ENCODE measurements at regions not wholly inside any gene's neighbourhood (a gene's known extent, or its start where the extent isn't known, plus 50 kb on each side); places are given as distances from the start of the nearest gene placed in this dataset.

- Mint-ChIP-seq H3K27me3 (ENCODE audit: insufficient read depth, unreplicated experiment) (no peaks in the 10 kb centered on the region), H3K9me3 (ENCODE audit: unreplicated experiment) (peaks cover 10% of the 10 kb centered on the region), H3K4me3 (ENCODE audit: unreplicated experiment) (no peak overlapping the region), H3K36me3 (ENCODE audit: insufficient read depth, unreplicated experiment) (no peaks in the 10 kb centered on the region), H3K4me1 (ENCODE audit: insufficient read depth, unreplicated experiment) (no peaks in the 10 kb centered on the region), H3K27ac (ENCODE audit: low read depth, unreplicated experiment) (no peak overlapping the region)
- DNase-seq (ENCODE audit: unreplicated experiment) = no peak
- no peak for TF ChIP-seq CTCF (IDR thresholded peaks at IDR 0.05; ENCODE audit: unreplicated experiment)
- ChIA-PET POLR2A (no interaction called here), CTCF (interaction anchor here (0.7 kb wide), 1 partner anchor 81 kb away, joined by 3 read pairs; no protein-coding TSS in a partner anchor)
- no TSS peak for BruUV-seq (replicated peaks)
- intact Hi-C loops (cut with micrococcal nuclease) = no loop called here
Measured at GRCh38 chr5:98694902-98695301, 78.6 kb upstream of the RGMB start.

- ChIA-PET CTCF (no interaction called here), POLR2A (no interaction called here)
- Mint-ChIP-seq H3K4me3 (ENCODE audit: unreplicated experiment) (no peak overlapping the region), H3K27me3 (ENCODE audit: insufficient read depth, unreplicated experiment) (no peaks in the 10 kb centered on the region), H3K36me3 (ENCODE audit: insufficient read depth, unreplicated experiment) (no peaks in the 10 kb centered on the region), H3K4me1 (ENCODE audit: insufficient read depth, unreplicated experiment) (no peaks in the 10 kb centered on the region), H3K9me3 (ENCODE audit: unreplicated experiment) (peaks cover 21% of the 10 kb centered on the region), H3K27ac (ENCODE audit: low read depth, unreplicated experiment) (no peak overlapping the region)
- no peak for DNase-seq (ENCODE audit: unreplicated experiment)
- no peak for TF ChIP-seq CTCF (IDR thresholded peaks at IDR 0.05; ENCODE audit: unreplicated experiment)
- intact Hi-C loops (cut with micrococcal nuclease) = no loop called here
- BruUV-seq (replicated peaks) = no TSS peak
Measured at GRCh38 chr5:98698359-98698758, 75.1 kb upstream of the RGMB start.

GRCh38 chr5:98700730-98701129 is 72.7 kb upstream of the RGMB start:
- no peak for DNase-seq (ENCODE audit: unreplicated experiment)
- TF ChIP-seq CTCF (IDR thresholded peaks at IDR 0.05; ENCODE audit: unreplicated experiment) = no peak
- CTCF ChIA-PET = no interaction called here
- Mint-ChIP-seq H3K4me1 (ENCODE audit: insufficient read depth, unreplicated experiment) (no peaks in the 10 kb centered on the region), H3K27ac (ENCODE audit: low read depth, unreplicated experiment) (no peak overlapping the region), H3K4me3 (ENCODE audit: unreplicated experiment) (no peak overlapping the region), H3K36me3 (ENCODE audit: insufficient read depth, unreplicated experiment) (no peaks in the 10 kb centered on the region), H3K27me3 (ENCODE audit: insufficient read depth, unreplicated experiment) (no peaks in the 10 kb centered on the region), H3K9me3 (ENCODE audit: unreplicated experiment) (peaks cover 19% of the 10 kb centered on the region)
- intact Hi-C loops (cut with micrococcal nuclease) = no loop called here
- POLR2A ChIA-PET = no interaction called here
- BruUV-seq (replicated peaks) = no TSS peak

GRCh38 chr5:98705841-98706240 is 67.6 kb upstream of the RGMB start:
- H3K9me3 Mint-ChIP-seq (ENCODE audit: unreplicated experiment) = peaks cover 25% of the 10 kb centered on the region
- CTCF ChIA-PET = no interaction called here
- no peak for DNase-seq (ENCODE audit: unreplicated experiment)

More at GRCh38 chr5:98705841-98706240, 67.6 kb upstream of the RGMB start:
- Mint-ChIP-seq H3K36me3 (ENCODE audit: insufficient read depth, unreplicated experiment) (no peaks in the 10 kb centered on the region), H3K4me1 (ENCODE audit: insufficient read depth, unreplicated experiment) (no peaks in the 10 kb centered on the region), H3K27ac (ENCODE audit: low read depth, unreplicated experiment) (no peak overlapping the region), H3K27me3 (ENCODE audit: insufficient read depth, unreplicated experiment) (no peaks in the 10 kb centered on the region), H3K4me3 (ENCODE audit: unreplicated experiment) (no peak overlapping the region)
- POLR2A ChIA-PET = no interaction called here
- BruUV-seq (replicated peaks) = no TSS peak
- intact Hi-C loops (cut with micrococcal nuclease) = no loop called here
- TF ChIP-seq CTCF (IDR thresholded peaks at IDR 0.05; ENCODE audit: unreplicated experiment) = no peak
